GM18867 (cell line): ENCODE measurements at regions not wholly inside any gene's neighbourhood (a gene's known extent, or its start where the extent isn't known, plus 50 kb on each side); places are given as distances from the start of the nearest gene placed in this dataset.

Experiments
- ATAC-seq: cut with Tn5 transposase; IDR thresholded peaks from one replicate; pipeline ENCODE4 v1.9.1; 2021; ENCODE audit warnings: mild to moderate bottlenecking, moderate library complexity; ENCODE audit not compliant: unreplicated experiment

GRCh38 chr3:71927505-71928066 lies 142.6 kb upstream of the PROK2 start:
- ATAC-seq, result no peak

- ATAC-seq, result no peak
Measured at GRCh38 chr3:71926616-71927015, 141.7 kb upstream of the PROK2 start.

- peak; percentile 45 for ATAC-seq
Measured at GRCh38 chr3:71926262-71926600, 141.3 kb upstream of the PROK2 start.

GRCh38 chr3:71925511-71926261 lies 140.7 kb upstream of the PROK2 start:
- ATAC-seq, result peak; percentile 52

GRCh38 chr3:71924721-71925120 lies 139.8 kb upstream of the PROK2 start:
- ATAC-seq, result no peak

GRCh38 chr3:71921036-71921435 lies 136.1 kb upstream of the PROK2 start:
- no peak for ATAC-seq

GRCh38 chr3:71919572-71919971 lies 134.6 kb upstream of the PROK2 start:
- ATAC-seq, result no peak

GRCh38 chr3:71917545-71917944 lies 132.6 kb upstream of the PROK2 start:
- no peak for ATAC-seq

- no peak for ATAC-seq
Measured at GRCh38 chr3:71916747-71917369, 131.9 kb upstream of the PROK2 start.

GRCh38 chr3:71912839-71913495 lies 128.0 kb upstream of the PROK2 start:
- ATAC-seq, result no peak

- no peak for ATAC-seq
Measured at GRCh38 chr3:71910108-71910507, 125.2 kb upstream of the PROK2 start.

- ATAC-seq, result no peak
Measured at GRCh38 chr3:71907996-71908395, 123.0 kb upstream of the PROK2 start.

- ATAC-seq, result no peak
Measured at GRCh38 chr3:71906976-71907375, 122.0 kb upstream of the PROK2 start.

- ATAC-seq, result peak; percentile 89
Measured at GRCh38 chr3:71905426-71905825, 120.5 kb upstream of the PROK2 start.

GRCh38 chr3:71903936-71904335 lies 119.0 kb upstream of the PROK2 start:
- ATAC-seq, result no peak

GRCh38 chr3:71903112-71903495 lies 118.2 kb upstream of the PROK2 start:
- no peak for ATAC-seq

- no peak for ATAC-seq
Measured at GRCh38 chr3:71902258-71903111, 117.5 kb upstream of the PROK2 start.

GRCh38 chr3:71901645-71902044 lies 116.7 kb upstream of the PROK2 start:
- ATAC-seq, result no peak

GRCh38 chr3:71900057-71900456 lies 115.1 kb upstream of the PROK2 start:
- no peak for ATAC-seq

- no peak for ATAC-seq
Measured at GRCh38 chr3:71896751-71897150, 111.8 kb upstream of the PROK2 start.
